Activated CD8-positive, alpha-beta T cell treated with anti-CD3 and anti-CD28 coated beads for 36 hours (primary cell): ENCODE measurements at regions not wholly inside any gene's neighbourhood (a gene's known extent, or its start where the extent isn't known, plus 50 kb on each side); places are given as distances from the start of the nearest gene placed in this dataset.

Experiments
- ATAC-seq: fragments of 200-7000 bp; cut with Tn5 transposase; one replicate; pipeline ENCODE4 v1.10.0; 2021; ENCODE audit warnings: mild to moderate bottlenecking, moderate library complexity
- CTCF ChIA-PET: fragments of 350-600 bp; sonication (Branson Sonifier 250); formaldehyde crosslinking; loops from one replicate; lab custom pipeline; 2021; ENCODE audit warnings: antibody characterized with exemption; lab: Charles Lee
- POLR2A ChIA-PET: fragments of 350-600 bp; sonication (Branson Sonifier 250); formaldehyde crosslinking; loops from one replicate; lab custom pipeline; 2021; ENCODE audit warnings: antibody characterized with exemption; lab: Charles Lee
- DNase-seq: peaks from one replicate; pipeline ENCODE4 v3.0.0-alpha.2; 2020
- H3K27ac Mint-ChIP-seq: one replicate; pipeline ENCODE4 v1.8.0; 2021; ENCODE audit warnings: mild to moderate bottlenecking, mixed read lengths
- H3K27me3 Mint-ChIP-seq: one replicate; pipeline ENCODE4 v1.8.0; 2021; ENCODE audit warnings: mixed read lengths
- H3K36me3 Mint-ChIP-seq: one replicate; pipeline ENCODE4 v1.8.0; 2021; ENCODE audit warnings: low read depth, mixed read lengths
- H3K4me1 Mint-ChIP-seq: one replicate; pipeline ENCODE4 v1.8.0; 2021; ENCODE audit warnings: low read depth, mixed read lengths
- H3K4me3 Mint-ChIP-seq: one replicate; pipeline ENCODE4 v1.8.0; 2021; ENCODE audit warnings: mild to moderate bottlenecking, moderate library complexity, mixed read lengths
- H3K9me3 Mint-ChIP-seq: one replicate; pipeline ENCODE4 v1.8.0; 2021; ENCODE audit warnings: mixed read lengths
- CTCF ChIP-seq: fragments of 200-600 bp; IDR thresholded peaks from one replicate; pipeline ENCODE4 v1.8.0; 2022; ENCODE audit warnings: antibody characterized with exemption, mild to moderate bottlenecking
- intact Hi-C: fragments of 100-400 bp; cut with micrococcal nuclease; formaldehyde crosslinking; loops from one replicate; pipeline ENCODE4 v1.10.0; 2022

- TF ChIP-seq CTCF: no peak
- no peak for DNase-seq
- H3K36me3 Mint-ChIP-seq: no peaks in the 10 kb centered on the region
- no peaks in the 10 kb centered on the region for H3K4me1 Mint-ChIP-seq
- ATAC-seq: no peak
- peaks cover 2% of the 10 kb centered on the region for H3K9me3 Mint-ChIP-seq
- ChIA-PET CTCF (no interaction called here), POLR2A (interaction anchor here (1.0 kb wide), 1 partner anchor 32 kb away, joined by 3 read pairs; no protein-coding TSS in a partner anchor)
- no peaks in the 10 kb centered on the region for H3K27me3 Mint-ChIP-seq
- no peak overlapping the region for H3K27ac Mint-ChIP-seq
- intact Hi-C loops: no loop called here
- no peak overlapping the region for H3K4me3 Mint-ChIP-seq
Observed at GRCh38 chr22:26975865-26976264, 318.5 kb downstream of the MIAT start.

GRCh38 chr22:26977741-26978376 lies 320.5 kb downstream of the MIAT start:
- no peaks in the 10 kb centered on the region for H3K4me1 Mint-ChIP-seq
- H3K27ac Mint-ChIP-seq: no peak overlapping the region
- peaks cover 2% of the 10 kb centered on the region for H3K9me3 Mint-ChIP-seq
- DNase-seq (no peak), ATAC-seq (no peak)
- H3K36me3 Mint-ChIP-seq: no peaks in the 10 kb centered on the region
- intact Hi-C loops: no loop called here
- POLR2A ChIA-PET: interaction anchor here (0.7 to 1.3 kb wide), 2 partner anchors 35 to 54 kb away, joined by 3 read pairs; no protein-coding TSS in a partner anchor
- TF ChIP-seq CTCF: no peak
- CTCF ChIA-PET: no interaction called here
- H3K4me3 Mint-ChIP-seq: no peak overlapping the region
- H3K27me3 Mint-ChIP-seq: no peaks in the 10 kb centered on the region

- Mint-ChIP-seq H3K4me1 (no peaks in the 10 kb centered on the region), H3K4me3 (no peak overlapping the region), H3K9me3 (peaks cover 2% of the 10 kb centered on the region), H3K36me3 (no peaks in the 10 kb centered on the region), H3K27me3 (no peaks in the 10 kb centered on the region), H3K27ac (no peak overlapping the region)
- TF ChIP-seq CTCF: no peak
- DNase-seq (no peak), ATAC-seq (no peak)
- intact Hi-C loops: no loop called here
- ChIA-PET POLR2A (interaction anchor here (0.9 kb wide), 1 partner anchor 13 kb away, joined by 3 read pairs; no protein-coding TSS in a partner anchor), CTCF (no interaction called here)
Observed at GRCh38 chr22:26979294-26979693, 321.9 kb downstream of the MIAT start.

- intact Hi-C loops: loop anchor here (10.0 kb wide), 1 partner anchor 46 kb away; no protein-coding TSS in a partner anchor
- DNase-seq: no peak
- no peak overlapping the region for H3K4me3 Mint-ChIP-seq
- H3K27me3 Mint-ChIP-seq: no peaks in the 10 kb centered on the region
- H3K27ac Mint-ChIP-seq: no peak overlapping the region
- ATAC-seq: no peak
- no peaks in the 10 kb centered on the region for H3K4me1 Mint-ChIP-seq
- POLR2A ChIA-PET: no interaction called here
- no peak for TF ChIP-seq CTCF
- CTCF ChIA-PET: no interaction called here
- H3K36me3 Mint-ChIP-seq: no peaks in the 10 kb centered on the region
- peaks cover 2% of the 10 kb centered on the region for H3K9me3 Mint-ChIP-seq
Observed at GRCh38 chr22:26981111-26981510, 323.7 kb downstream of the MIAT start.

- Mint-ChIP-seq H3K9me3 (peaks cover 2% of the 10 kb centered on the region), H3K36me3 (no peaks in the 10 kb centered on the region), H3K27me3 (no peaks in the 10 kb centered on the region), H3K27ac (no peak overlapping the region), H3K4me1 (no peaks in the 10 kb centered on the region), H3K4me3 (no peak overlapping the region)
- TF ChIP-seq CTCF: no peak
- DNase-seq (no peak), ATAC-seq (no peak)
- CTCF ChIA-PET: no interaction called here
- intact Hi-C loops: loop anchor here (10.0 kb wide), 1 partner anchor 47 kb away; no protein-coding TSS in a partner anchor
- POLR2A ChIA-PET: no interaction called here
Observed at GRCh38 chr22:26981541-26981940, 324.2 kb downstream of the MIAT start.
